ENCODE measurements at regions not wholly inside any gene's neighbourhood (a gene's known extent, or its start where the extent isn't known, plus 50 kb on each side); places are given as distances from the start of the nearest gene placed in this dataset.

- no peaks in the 10 kb centered on the region for H3K4me1 ChIP-seq (ENCODE audit: insufficient read depth)
- no peak overlapping the region for H3K27ac ChIP-seq (ENCODE audit: low read depth)
- no peaks in the 10 kb centered on the region for H3K36me3 ChIP-seq (ENCODE audit: insufficient read depth)
- no peak overlapping the region for H3K4me3 ChIP-seq (ENCODE audit: low read depth, low read length)
- DNase-seq (ENCODE audit: extremely low spot score) = no peak
- WGBS = 85% methylated on average over 4 of the region's 4 CpGs
Observed at GRCh38 chr4:132866616-132867015, 282.5 kb upstream of the PCDH10 start.

- no peak overlapping the region for H3K4me3 ChIP-seq (ENCODE audit: low read depth, low read length)
- no peaks in the 10 kb centered on the region for H3K4me1 ChIP-seq (ENCODE audit: insufficient read depth)
- H3K27ac ChIP-seq (ENCODE audit: low read depth) = no peak overlapping the region
- WGBS = 79% methylated on average over 3 of the region's 3 CpGs
- H3K36me3 ChIP-seq (ENCODE audit: insufficient read depth) = no peaks in the 10 kb centered on the region
- DNase-seq (ENCODE audit: extremely low spot score) = no peak
Observed at GRCh38 chr4:132893787-132894186, 255.3 kb upstream of the PCDH10 start.

- WGBS = 68% methylated on average over 1 of the region's 1 CpG
- DNase-seq (ENCODE audit: extremely low spot score) = no peak
- no peak overlapping the region for H3K4me3 ChIP-seq (ENCODE audit: low read depth, low read length)
- no peak overlapping the region for H3K27ac ChIP-seq (ENCODE audit: low read depth)
- no peaks in the 10 kb centered on the region for H3K4me1 ChIP-seq (ENCODE audit: insufficient read depth)
- no peaks in the 10 kb centered on the region for H3K36me3 ChIP-seq (ENCODE audit: insufficient read depth)
Observed at GRCh38 chr4:132901224-132901623, 247.9 kb upstream of the PCDH10 start.

- H3K36me3 ChIP-seq (ENCODE audit: insufficient read depth) = no peaks in the 10 kb centered on the region
- H3K4me3 ChIP-seq (ENCODE audit: low read depth, low read length) = no peak overlapping the region
- no peak for DNase-seq (ENCODE audit: extremely low spot score)
- H3K4me1 ChIP-seq (ENCODE audit: insufficient read depth) = no peaks in the 10 kb centered on the region
- 88% methylated on average over 1 of the region's 1 CpG for WGBS
- no peak overlapping the region for H3K27ac ChIP-seq (ENCODE audit: low read depth)
Observed at GRCh38 chr4:132910229-132910748, 238.8 kb upstream of the PCDH10 start.

GRCh38 chr4:132918096-132918495 is 231.0 kb upstream of the PCDH10 start:
- DNase-seq (ENCODE audit: extremely low spot score) = no peak
- Histone ChIP-seq H3K4me1 (ENCODE audit: insufficient read depth) (no peaks in the 10 kb centered on the region), H3K4me3 (ENCODE audit: low read depth, low read length) (no peak overlapping the region), H3K36me3 (ENCODE audit: insufficient read depth) (no peaks in the 10 kb centered on the region), H3K27ac (ENCODE audit: low read depth) (no peak overlapping the region)
- WGBS = 94% methylated on average over 1 of the region's 1 CpG

GRCh38 chr4:132923516-132923915 is 225.6 kb upstream of the PCDH10 start:
- DNase-seq (ENCODE audit: extremely low spot score) = no peak
- Histone ChIP-seq H3K27ac (ENCODE audit: low read depth) (no peak overlapping the region), H3K4me1 (ENCODE audit: insufficient read depth) (no peaks in the 10 kb centered on the region), H3K4me3 (ENCODE audit: low read depth, low read length) (no peak overlapping the region), H3K36me3 (ENCODE audit: insufficient read depth) (no peaks in the 10 kb centered on the region)
- WGBS = 61% methylated on average over 3 of the region's 3 CpGs

GRCh38 chr4:132934911-132935310 is 214.2 kb upstream of the PCDH10 start:
- H3K4me1 ChIP-seq (ENCODE audit: insufficient read depth) = no peaks in the 10 kb centered on the region
- no peaks in the 10 kb centered on the region for H3K36me3 ChIP-seq (ENCODE audit: insufficient read depth)
- 41% methylated on average over 2 of the region's 2 CpGs for WGBS
- DNase-seq (ENCODE audit: extremely low spot score) = peak; percentile 3
- no peak overlapping the region for H3K27ac ChIP-seq (ENCODE audit: low read depth)
- H3K4me3 ChIP-seq (ENCODE audit: low read depth, low read length) = no peak overlapping the region

- H3K4me1 ChIP-seq (ENCODE audit: insufficient read depth) = no peaks in the 10 kb centered on the region
- no peak overlapping the region for H3K4me3 ChIP-seq (ENCODE audit: low read depth, low read length)
- DNase-seq (ENCODE audit: extremely low spot score) = no peak
- H3K36me3 ChIP-seq (ENCODE audit: insufficient read depth) = no peaks in the 10 kb centered on the region
- no peak overlapping the region for H3K27ac ChIP-seq (ENCODE audit: low read depth)
Observed at GRCh38 chr4:132955146-132955545, 193.9 kb upstream of the PCDH10 start.

GRCh38 chr4:132956962-132957361 is 192.1 kb upstream of the PCDH10 start:
- DNase-seq (ENCODE audit: extremely low spot score) = no peak
- Histone ChIP-seq H3K4me3 (ENCODE audit: low read depth, low read length) (no peak overlapping the region), H3K27ac (ENCODE audit: low read depth) (no peak overlapping the region), H3K4me1 (ENCODE audit: insufficient read depth) (no peaks in the 10 kb centered on the region), H3K36me3 (ENCODE audit: insufficient read depth) (no peaks in the 10 kb centered on the region)
- WGBS = 90% methylated on average over 2 of the region's 2 CpGs

- WGBS = 96% methylated on average over 8 of the region's 8 CpGs
- no peak for DNase-seq (ENCODE audit: extremely low spot score)
- H3K4me3 ChIP-seq (ENCODE audit: low read depth, low read length) = no peak overlapping the region
- no peaks in the 10 kb centered on the region for H3K4me1 ChIP-seq (ENCODE audit: insufficient read depth)
- no peak overlapping the region for H3K27ac ChIP-seq (ENCODE audit: low read depth)
- H3K36me3 ChIP-seq (ENCODE audit: insufficient read depth) = no peaks in the 10 kb centered on the region
Observed at GRCh38 chr4:132958457-132959263, 190.4 kb upstream of the PCDH10 start.

GRCh38 chr4:132981611-132982010 is 167.5 kb upstream of the PCDH10 start:
- no peak overlapping the region for H3K4me3 ChIP-seq (ENCODE audit: low read depth, low read length)
- no peak for DNase-seq (ENCODE audit: extremely low spot score)
- H3K36me3 ChIP-seq (ENCODE audit: insufficient read depth) = no peaks in the 10 kb centered on the region
- no peaks in the 10 kb centered on the region for H3K4me1 ChIP-seq (ENCODE audit: insufficient read depth)
- 93% methylated on average over 1 of the region's 1 CpG for WGBS
- no peak overlapping the region for H3K27ac ChIP-seq (ENCODE audit: low read depth)

- H3K27ac ChIP-seq (ENCODE audit: low read depth) = no peak overlapping the region
- H3K36me3 ChIP-seq (ENCODE audit: insufficient read depth) = no peaks in the 10 kb centered on the region
- DNase-seq (ENCODE audit: extremely low spot score) = no peak
- H3K4me3 ChIP-seq (ENCODE audit: low read depth, low read length) = no peak overlapping the region
- H3K4me1 ChIP-seq (ENCODE audit: insufficient read depth) = no peaks in the 10 kb centered on the region
Observed at GRCh38 chr4:132982151-132982550, 166.9 kb upstream of the PCDH10 start.

GRCh38 chr4:132991111-132991510 is 158.0 kb upstream of the PCDH10 start:
- Histone ChIP-seq H3K4me3 (ENCODE audit: low read depth, low read length) (no peak overlapping the region), H3K27ac (ENCODE audit: low read depth) (no peak overlapping the region), H3K4me1 (ENCODE audit: insufficient read depth) (no peaks in the 10 kb centered on the region), H3K36me3 (ENCODE audit: insufficient read depth) (no peaks in the 10 kb centered on the region)
- no peak for DNase-seq (ENCODE audit: extremely low spot score)

GRCh38 chr4:132992686-132993085 is 156.4 kb upstream of the PCDH10 start:
- 59% methylated on average over 2 of the region's 2 CpGs for WGBS
- DNase-seq (ENCODE audit: extremely low spot score) = no peak
- no peaks in the 10 kb centered on the region for H3K36me3 ChIP-seq (ENCODE audit: insufficient read depth)

More at GRCh38 chr4:132992686-132993085, 156.4 kb upstream of the PCDH10 start:
- no peak overlapping the region for H3K27ac ChIP-seq (ENCODE audit: low read depth)
- no peak overlapping the region for H3K4me3 ChIP-seq (ENCODE audit: low read depth, low read length)
- H3K4me1 ChIP-seq (ENCODE audit: insufficient read depth) = no peaks in the 10 kb centered on the region

Measured in urinary bladder (tissue), 3 donors.